DMS53 (cell line): ENCODE measurements at regions not wholly inside any gene's neighbourhood (a gene's known extent, or its start where the extent isn't known, plus 50 kb on each side); places are given as distances from the start of the nearest gene placed in this dataset.

Experiments
- DNase-seq: peaks from one replicate; lab custom pipeline; 2025; lab: John Stamatoyannopoulos, UW

GRCh38 chr1:5658340-5659316, 333.6 kb downstream of the NPHP4 start:
- no peak for DNase-seq

- DNase-seq: no peak
Observed at GRCh38 chr1:5651964-5652821, 340.0 kb downstream of the NPHP4 start.

- DNase-seq: no peak
Observed at GRCh38 chr1:5651473-5651872, 340.8 kb downstream of the NPHP4 start.

GRCh38 chr1:5651027-5651410, 341.2 kb downstream of the NPHP4 start:
- no peak for DNase-seq

- DNase-seq: no peak
Observed at GRCh38 chr1:5650283-5651026, 341.8 kb downstream of the NPHP4 start.

GRCh38 chr1:5649795-5650194, 342.4 kb downstream of the NPHP4 start:
- DNase-seq: no peak

GRCh38 chr1:5649166-5649551, 343.1 kb downstream of the NPHP4 start:
- no peak for DNase-seq

GRCh38 chr1:5648410-5649165, 343.6 kb downstream of the NPHP4 start:
- no peak for DNase-seq

GRCh38 chr1:5647234-5647633, 345.0 kb downstream of the NPHP4 start:
- DNase-seq: no peak

GRCh38 chr1:5646486-5647149, 345.6 kb downstream of the NPHP4 start:
- no peak for DNase-seq

GRCh38 chr1:5645929-5646328, 346.3 kb downstream of the NPHP4 start:
- no peak for DNase-seq

- DNase-seq: no peak
Observed at GRCh38 chr1:5645135-5645399, 347.2 kb downstream of the NPHP4 start.

- no peak for DNase-seq
Observed at GRCh38 chr1:5644281-5645134, 347.7 kb downstream of the NPHP4 start.

GRCh38 chr1:5643360-5644107, 348.7 kb downstream of the NPHP4 start:
- no peak for DNase-seq

- no peak for DNase-seq
Observed at GRCh38 chr1:5640845-5641244, 351.4 kb downstream of the NPHP4 start.

- no peak for DNase-seq
Observed at GRCh38 chr1:5639106-5639722, 353.0 kb downstream of the NPHP4 start.

GRCh38 chr1:5638582-5638981, 353.6 kb downstream of the NPHP4 start:
- DNase-seq: no peak

- peak; percentile 29 for DNase-seq
Observed at GRCh38 chr1:5637171-5637570, 355.1 kb downstream of the NPHP4 start.

GRCh38 chr1:5634893-5635292, 357.3 kb downstream of the NPHP4 start:
- DNase-seq: no peak
